Uterus (tissue), 2 donors: ENCODE measurements at regions not wholly inside any gene's neighbourhood (a gene's known extent, or its start where the extent isn't known, plus 50 kb on each side); places are given as distances from the start of the nearest gene placed in this dataset.

ENCODE experiments used
- POLR2A ChIP-seq, 2 donors: fragments of 450-650 bp; IDR thresholded peaks; one replicate each; pipeline ENCODE4 v1.6.1; 2016; ENCODE audit warnings: antibody characterized with exemption in 2 of 2, mild to moderate bottlenecking in 1 of 2, moderate library complexity in 1 of 2
- TF ChIP-seq, protein P1 (sequence below), 4 experiments: fragments of 200-600 bp in 2 of 4; fragments of 450-650 bp in 2 of 4; sonication (generic) in 2 of 4; IDR thresholded peaks; one replicate each; pipeline ENCODE4 v1.5.1; 2016 to 2019; ENCODE audit warnings: antibody characterized with exemption in 4 of 4, mild to moderate bottlenecking in 2 of 4, moderate library complexity in 1 of 4

GRCh38 chr7:88495881-88496725 is 189.4 kb upstream of the STEAP4 start:
- TF ChIP-seq, protein P1, sequence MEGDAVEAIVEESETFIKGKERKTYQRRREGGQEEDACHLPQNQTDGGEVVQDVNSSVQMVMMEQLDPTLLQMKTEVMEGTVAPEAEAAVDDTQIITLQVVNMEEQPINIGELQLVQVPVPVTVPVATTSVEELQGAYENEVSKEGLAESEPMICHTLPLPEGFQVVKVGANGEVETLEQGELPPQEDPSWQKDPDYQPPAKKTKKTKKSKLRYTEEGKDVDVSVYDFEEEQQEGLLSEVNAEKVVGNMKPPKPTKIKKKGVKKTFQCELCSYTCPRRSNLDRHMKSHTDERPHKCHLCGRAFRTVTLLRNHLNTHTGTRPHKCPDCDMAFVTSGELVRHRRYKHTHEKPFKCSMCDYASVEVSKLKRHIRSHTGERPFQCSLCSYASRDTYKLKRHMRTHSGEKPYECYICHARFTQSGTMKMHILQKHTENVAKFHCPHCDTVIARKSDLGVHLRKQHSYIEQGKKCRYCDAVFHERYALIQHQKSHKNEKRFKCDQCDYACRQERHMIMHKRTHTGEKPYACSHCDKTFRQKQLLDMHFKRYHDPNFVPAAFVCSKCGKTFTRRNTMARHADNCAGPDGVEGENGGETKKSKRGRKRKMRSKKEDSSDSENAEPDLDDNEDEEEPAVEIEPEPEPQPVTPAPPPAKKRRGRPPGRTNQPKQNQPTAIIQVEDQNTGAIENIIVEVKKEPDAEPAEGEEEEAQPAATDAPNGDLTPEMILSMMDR (IDR thresholded peaks at IDR 0.05), result no peak
- no peak for TF ChIP-seq POLR2A (IDR thresholded peaks at IDR 0.05)
